NCI-H2196 treated with DMSO at 0.1 percent for 48 hours (cell line): ENCODE measurements at regions not wholly inside any gene's neighbourhood (a gene's known extent, or its start where the extent isn't known, plus 50 kb on each side); places are given as distances from the start of the nearest gene placed in this dataset.
"Not testable (repeated sequence)": the region's sequence is repeated elsewhere in the genome, so short reads cannot be mapped to it uniquely, and the experiment has no call there.

Source experiments
- DNase-seq: peaks from one replicate; lab custom pipeline; 2025; ENCODE audit not compliant: unreplicated experiment; lab: John Stamatoyannopoulos, UW

DNA sequence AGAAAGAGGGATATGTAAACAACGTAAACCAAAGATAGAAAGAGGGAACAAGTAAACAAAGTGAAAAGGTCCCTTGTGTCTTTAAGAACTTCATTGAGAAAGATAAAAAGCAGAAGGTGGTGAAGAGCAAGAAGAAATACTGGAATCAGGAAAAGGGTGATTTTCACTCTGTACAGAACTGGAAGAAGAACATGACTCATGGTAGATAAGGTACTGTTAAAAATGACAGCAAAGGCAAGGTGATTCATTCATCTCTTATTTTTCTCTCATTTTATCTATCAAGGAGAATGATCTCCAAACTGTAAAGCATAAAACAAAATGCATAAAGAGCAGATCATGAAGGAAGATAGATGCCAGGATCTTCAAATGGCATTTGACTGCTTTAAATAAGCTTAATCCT, 724.6 kb upstream of the CELF4 start:
- DNase-seq: no peak

GRCh38 chr18:38284972-38285371, 719.4 kb upstream of the CELF4 start:
- DNase-seq: no peak

GRCh38 chr18:38263066-38263465, 697.5 kb upstream of the CELF4 start:
- no peak for DNase-seq

DNA sequence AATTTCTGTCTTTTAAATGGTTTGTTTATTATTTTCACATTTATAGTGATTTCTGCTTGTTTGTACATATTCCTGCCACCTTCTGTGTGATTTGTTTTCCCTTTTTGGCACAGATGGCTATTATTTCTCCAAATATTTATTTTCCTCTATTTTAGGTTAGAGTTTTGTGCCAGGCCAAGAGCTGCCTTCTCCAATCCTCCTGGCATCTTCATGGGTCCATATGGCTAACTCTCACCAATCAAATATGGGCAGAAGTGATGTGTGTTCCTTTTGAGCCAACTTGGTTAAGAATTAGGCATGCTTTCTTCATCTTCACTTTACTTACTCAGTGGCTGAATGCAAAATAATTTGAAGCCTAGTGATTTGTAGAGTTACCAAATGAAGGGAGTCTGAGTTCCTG, 697.1 kb upstream of the CELF4 start:
- DNase-seq: no peak

DNA sequence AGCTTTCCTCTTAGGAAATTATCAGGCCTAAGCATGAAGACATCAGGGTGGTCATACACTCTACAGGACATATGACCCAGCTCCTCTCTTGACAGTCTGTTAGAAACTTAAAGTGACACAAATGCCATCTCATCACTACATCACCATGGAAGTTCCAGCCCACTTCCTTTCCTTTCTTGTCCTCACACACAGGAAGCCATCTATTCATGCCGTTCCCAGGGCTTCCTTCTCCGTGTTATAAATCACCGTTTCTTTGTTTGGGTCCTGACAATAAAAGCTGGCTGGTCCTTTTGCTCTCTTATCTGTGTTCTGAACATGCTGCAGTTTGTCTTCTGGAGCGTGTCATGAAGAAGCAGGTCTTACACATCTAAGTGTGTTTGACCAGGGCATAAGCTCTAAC, 692.1 kb upstream of the CELF4 start:
- DNase-seq: no peak

- DNase-seq: no peak
Measured at GRCh38 chr18:38256366-38256765, 690.8 kb upstream of the CELF4 start.

DNA sequence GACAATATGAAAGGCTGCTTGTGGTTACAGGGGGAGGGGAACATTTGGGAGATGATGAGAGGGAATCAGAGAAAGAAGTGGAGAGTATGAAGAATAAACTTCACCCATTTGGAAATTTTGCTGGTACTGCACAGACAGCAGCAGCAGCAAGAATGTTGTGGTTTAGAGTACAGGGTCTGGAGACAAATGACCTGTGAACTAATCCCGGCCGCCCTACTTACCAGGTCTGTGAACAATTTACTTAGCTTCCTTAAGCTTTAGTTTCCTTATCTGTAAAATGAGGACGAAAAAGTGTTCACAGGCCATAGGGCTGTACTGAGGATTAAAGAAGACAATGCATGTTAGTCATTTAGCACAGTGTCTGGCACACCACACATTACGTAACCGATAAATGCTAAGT, 685.4 kb upstream of the CELF4 start:
- no peak for DNase-seq

DNA sequence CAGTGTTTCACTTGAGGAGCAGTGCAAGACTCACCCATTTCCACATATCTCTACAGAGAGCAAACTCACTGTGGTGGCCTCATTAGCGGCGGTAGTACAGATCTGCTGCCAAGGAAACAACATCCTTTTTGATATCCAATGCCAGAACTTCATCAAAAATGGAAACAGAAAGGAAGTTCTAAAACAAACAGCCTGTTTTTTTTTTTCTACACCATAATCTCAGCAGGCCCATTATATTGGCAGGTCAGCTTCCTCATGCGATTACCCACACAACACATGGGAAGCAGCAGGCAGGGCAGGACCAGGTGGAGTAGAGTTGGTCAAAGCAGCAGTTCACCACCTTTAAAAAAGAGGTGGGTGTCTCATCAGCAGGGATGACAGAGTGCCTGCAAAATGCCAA, 678.9 kb upstream of the CELF4 start:
- no peak for DNase-seq

GRCh38 chr18:38243291-38243690, 677.7 kb upstream of the CELF4 start:
- DNase-seq: no peak

- no peak for DNase-seq
Measured at GRCh38 chr18:38241736-38242135, 676.1 kb upstream of the CELF4 start.

- no peak for DNase-seq
Measured at GRCh38 chr18:38241216-38241615, 675.6 kb upstream of the CELF4 start.

DNA sequence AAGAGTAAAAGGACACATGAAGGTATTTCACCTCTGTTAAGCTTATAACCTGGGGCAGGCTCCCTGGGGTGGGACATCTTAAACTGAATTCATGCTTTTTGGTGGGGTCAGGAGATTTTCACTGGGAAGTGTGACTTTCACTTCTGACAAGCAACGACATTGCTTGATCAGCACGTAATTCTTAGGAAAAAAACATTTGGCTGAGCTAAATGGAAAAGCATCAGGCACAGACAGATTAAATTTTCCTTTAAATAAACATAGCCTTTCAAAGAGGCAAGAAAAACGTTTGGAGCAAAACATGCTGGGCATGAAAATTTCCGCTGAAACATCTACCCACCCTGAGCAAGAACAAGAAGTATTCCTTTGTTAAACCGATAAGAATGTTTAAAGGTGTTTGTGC, 674.0 kb upstream of the CELF4 start:
- DNase-seq: no peak

GRCh38 chr18:38237796-38238195, 672.2 kb upstream of the CELF4 start:
- no peak for DNase-seq

- DNase-seq: no peak
Measured at GRCh38 chr18:38221476-38222100, 656.0 kb upstream of the CELF4 start.

GRCh38 chr18:38198956-38199355, 633.4 kb upstream of the CELF4 start:
- no peak for DNase-seq

GRCh38 chr18:38198526-38198925, 632.9 kb upstream of the CELF4 start:
- DNase-seq: no peak

DNA sequence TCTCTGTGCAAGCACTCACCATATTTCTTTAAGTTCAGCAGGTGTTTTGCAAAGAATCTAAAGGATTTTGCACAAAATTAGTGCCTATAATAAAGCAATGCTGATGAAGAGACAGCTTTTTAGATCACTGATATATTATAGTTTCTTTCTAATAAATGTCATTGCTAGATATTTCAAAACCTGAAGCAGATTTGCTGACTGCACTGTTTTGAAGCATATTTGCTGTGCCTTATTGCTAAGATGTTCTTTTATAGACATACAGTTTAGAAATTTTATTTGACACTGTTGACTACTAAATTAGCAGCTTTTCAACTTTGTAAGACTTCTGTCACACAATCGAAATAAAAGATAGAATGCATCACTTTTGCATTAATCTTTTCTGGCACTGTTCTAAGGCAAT, 620.9 kb upstream of the CELF4 start:
- DNase-seq: no peak

GRCh38 chr18:38174594-38174993, 609.0 kb upstream of the CELF4 start:
- DNase-seq: no peak

DNA sequence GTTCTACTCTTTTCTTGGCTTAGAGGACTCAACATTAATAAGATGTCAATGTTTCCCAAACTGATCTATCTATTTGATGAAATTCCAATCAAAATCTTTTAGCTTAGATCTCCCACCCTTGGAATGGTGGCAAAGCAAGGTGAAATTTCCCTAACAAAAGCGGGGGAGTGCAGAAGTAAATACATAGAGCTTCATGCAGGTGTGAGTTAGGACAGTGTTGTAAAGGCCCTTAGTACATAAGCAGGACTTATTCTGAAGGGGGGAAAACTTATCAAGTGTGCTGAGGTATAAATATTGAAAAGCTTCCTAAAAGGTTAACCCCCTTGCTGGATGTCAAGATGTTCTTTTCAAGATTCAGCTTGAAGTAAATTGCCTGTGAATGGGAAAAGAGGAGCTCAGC, 608.6 kb upstream of the CELF4 start:
- no peak for DNase-seq

DNA sequence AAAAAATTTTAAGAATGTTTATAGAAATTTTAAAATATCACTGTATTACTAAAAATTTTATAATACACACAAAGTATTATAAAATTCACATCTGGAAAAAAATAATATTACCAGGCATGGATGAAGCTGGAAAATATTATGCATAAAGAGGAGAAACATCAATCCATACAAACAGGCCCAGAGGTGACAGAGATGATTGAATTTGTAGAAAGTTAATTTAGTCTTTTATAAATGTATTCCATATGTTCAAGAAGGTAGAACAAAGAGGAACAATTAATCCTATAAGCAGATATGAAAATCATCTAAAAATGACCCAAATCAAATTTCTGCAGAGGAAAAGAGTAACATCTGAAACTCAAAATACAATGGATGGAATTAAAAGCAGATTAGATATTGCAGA, 605.2 kb upstream of the CELF4 start:
- no peak for DNase-seq

DNA sequence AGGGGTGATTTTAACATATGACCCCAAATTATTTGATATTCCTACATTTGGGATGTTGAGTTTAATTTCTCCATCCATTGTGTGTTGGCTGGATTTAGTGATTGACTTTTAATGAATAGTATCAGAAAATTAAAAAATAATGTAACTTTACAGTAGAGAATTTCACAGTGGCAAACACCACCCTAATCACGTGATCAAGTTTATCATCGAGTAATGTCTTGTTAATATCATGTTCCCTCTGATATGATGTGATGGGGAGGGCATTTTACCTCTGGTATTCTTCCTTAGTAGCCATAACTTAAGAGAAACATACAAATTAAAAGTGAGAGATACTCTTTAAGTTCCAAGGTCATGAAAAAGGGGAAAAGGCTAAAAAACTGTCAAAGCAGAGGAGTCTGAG, 602.0 kb upstream of the CELF4 start:
- no peak for DNase-seq

GRCh38 chr18:38153116-38153515, 587.5 kb upstream of the CELF4 start:
- not testable (repeated sequence) for DNase-seq

GRCh38 chr18:38116716-38117115, 551.1 kb upstream of the CELF4 start:
- no peak for DNase-seq

DNA sequence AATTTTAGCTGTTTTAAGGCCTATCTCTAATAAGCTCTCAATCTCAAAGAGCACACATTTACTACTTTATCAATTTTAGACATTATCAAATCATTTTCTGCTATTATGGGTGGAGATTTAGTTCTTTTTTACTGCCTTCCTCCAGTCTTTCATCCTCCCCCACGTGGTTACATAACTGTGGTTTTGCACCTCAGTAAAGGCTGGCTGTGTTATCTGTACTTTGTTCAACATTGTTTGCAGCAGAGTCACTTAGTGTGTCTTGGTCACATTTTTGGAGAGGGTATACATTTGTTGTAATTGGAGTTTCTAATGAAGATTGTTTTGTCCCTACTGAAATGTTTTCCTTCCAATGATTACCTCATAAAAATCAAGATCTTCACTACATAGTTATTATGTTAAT, 549.6 kb upstream of the CELF4 start:
- DNase-seq: no peak
